ENCODE measurements at regions not wholly inside any gene's neighbourhood (a gene's known extent, or its start where the extent isn't known, plus 50 kb on each side); places are given as distances from the start of the nearest gene placed in this dataset.

GRCh38 chr9:16310278-16311110 is 560.0 kb downstream of the BNC2 start:
- H3K4me3 ChIP-seq (ENCODE audit: low read length in 3 of 3): peak overlapping the region in 2 of 3 donors; percentile 2 to 48
- H3K27ac ChIP-seq (ENCODE audit: low read depth, low read length): no peak overlapping the region
- no peaks in the 10 kb centered on the region for H3K36me3 ChIP-seq (ENCODE audit: control insufficient read depth in 3 of 3, insufficient read depth in 3 of 3, low read length in 3 of 3)
- peaks cover 0 to 2% (median 0%) of the 10 kb centered on the region in 3 donors for H3K9me3 ChIP-seq (ENCODE audit: control insufficient read depth in 3 of 3, low read length in 3 of 3)
- H3K27me3 ChIP-seq (ENCODE audit: control insufficient read depth in 3 of 3, insufficient read depth in 3 of 3, low read length in 3 of 3): peaks cover 0 to 3% (median 0%) of the 10 kb centered on the region in 3 donors
- no peak overlapping the region for H3K9ac ChIP-seq (ENCODE audit: low read depth in 1 of 3, low read length in 3 of 3)
- peaks cover 0 to 22% (median 7%) of the 10 kb centered on the region in 3 donors for H3K4me1 ChIP-seq (ENCODE audit: control insufficient read depth in 3 of 3, insufficient read depth in 3 of 3, low read length in 3 of 3)

GRCh38 chr9:16312116-16312515 is 558.4 kb downstream of the BNC2 start:
- Histone ChIP-seq H3K36me3 (ENCODE audit: control insufficient read depth in 3 of 3, insufficient read depth in 3 of 3, low read length in 3 of 3) (no peaks in the 10 kb centered on the region), H3K9me3 (ENCODE audit: control insufficient read depth in 3 of 3, low read length in 3 of 3) (peaks cover 0 to 2% (median 0%) of the 10 kb centered on the region in 3 donors), H3K4me3 (ENCODE audit: low read length in 3 of 3) (no peak overlapping the region), H3K9ac (ENCODE audit: low read depth in 1 of 3, low read length in 3 of 3) (no peak overlapping the region), H3K27me3 (ENCODE audit: control insufficient read depth in 3 of 3, insufficient read depth in 3 of 3, low read length in 3 of 3) (peaks cover 0 to 4% (median 0%) of the 10 kb centered on the region in 3 donors), H3K27ac (ENCODE audit: low read depth, low read length) (no peak overlapping the region), H3K4me1 (ENCODE audit: control insufficient read depth in 3 of 3, insufficient read depth in 3 of 3, low read length in 3 of 3) (peaks cover 0 to 22% (median 9%) of the 10 kb centered on the region in 3 donors)

GRCh38 chr9:16312962-16313546 is 557.4 kb downstream of the BNC2 start:
- Histone ChIP-seq H3K9me3 (ENCODE audit: control insufficient read depth in 3 of 3, low read length in 3 of 3) (peaks cover 0 to 2% (median 0%) of the 10 kb centered on the region in 3 donors), H3K4me1 (ENCODE audit: control insufficient read depth in 3 of 3, insufficient read depth in 3 of 3, low read length in 3 of 3) (peaks cover 0 to 22% (median 9%) of the 10 kb centered on the region in 3 donors), H3K9ac (ENCODE audit: low read depth in 1 of 3, low read length in 3 of 3) (no peak overlapping the region), H3K36me3 (ENCODE audit: control insufficient read depth in 3 of 3, insufficient read depth in 3 of 3, low read length in 3 of 3) (no peaks in the 10 kb centered on the region), H3K27ac (ENCODE audit: low read depth, low read length) (no peak overlapping the region), H3K4me3 (ENCODE audit: low read length in 3 of 3) (no peak overlapping the region), H3K27me3 (ENCODE audit: control insufficient read depth in 3 of 3, insufficient read depth in 3 of 3, low read length in 3 of 3) (peaks cover 0 to 7% (median 3%) of the 10 kb centered on the region in 3 donors)

GRCh38 chr9:16314476-16314875 is 556.0 kb downstream of the BNC2 start:
- H3K9me3 ChIP-seq (ENCODE audit: control insufficient read depth in 3 of 3, low read length in 3 of 3): peaks cover 0 to 2% (median 0%) of the 10 kb centered on the region in 3 donors
- H3K27ac ChIP-seq (ENCODE audit: low read depth, low read length): no peak overlapping the region
- no peak overlapping the region for H3K4me3 ChIP-seq (ENCODE audit: low read length in 3 of 3)
- H3K4me1 ChIP-seq (ENCODE audit: control insufficient read depth in 3 of 3, insufficient read depth in 3 of 3, low read length in 3 of 3): peaks cover 0 to 22% (median 9%) of the 10 kb centered on the region in 3 donors
- no peak overlapping the region for H3K9ac ChIP-seq (ENCODE audit: low read depth in 1 of 3, low read length in 3 of 3)
- peaks cover 0 to 7% (median 3%) of the 10 kb centered on the region in 3 donors for H3K27me3 ChIP-seq (ENCODE audit: control insufficient read depth in 3 of 3, insufficient read depth in 3 of 3, low read length in 3 of 3)
- H3K36me3 ChIP-seq (ENCODE audit: control insufficient read depth in 3 of 3, insufficient read depth in 3 of 3, low read length in 3 of 3): no peaks in the 10 kb centered on the region

GRCh38 chr9:16315720-16316119 is 554.8 kb downstream of the BNC2 start:
- H3K36me3 ChIP-seq (ENCODE audit: control insufficient read depth in 3 of 3, insufficient read depth in 3 of 3, low read length in 3 of 3): no peaks in the 10 kb centered on the region
- peaks cover 0 to 10% (median 4%) of the 10 kb centered on the region in 3 donors for H3K4me1 ChIP-seq (ENCODE audit: control insufficient read depth in 3 of 3, insufficient read depth in 3 of 3, low read length in 3 of 3)
- H3K4me3 ChIP-seq (ENCODE audit: low read length in 3 of 3): no peak overlapping the region
- no peak overlapping the region for H3K9ac ChIP-seq (ENCODE audit: low read depth in 1 of 3, low read length in 3 of 3)
- H3K27me3 ChIP-seq (ENCODE audit: control insufficient read depth in 3 of 3, insufficient read depth in 3 of 3, low read length in 3 of 3): peaks cover 0 to 3% (median 3%) of the 10 kb centered on the region in 3 donors
- peaks cover 0 to 2% (median 0%) of the 10 kb centered on the region in 3 donors for H3K9me3 ChIP-seq (ENCODE audit: control insufficient read depth in 3 of 3, low read length in 3 of 3)
- H3K27ac ChIP-seq (ENCODE audit: low read depth, low read length): no peak overlapping the region

GRCh38 chr9:16316456-16316855 is 554.0 kb downstream of the BNC2 start:
- Histone ChIP-seq H3K4me3 (ENCODE audit: low read length in 3 of 3) (no peak overlapping the region), H3K9me3 (ENCODE audit: control insufficient read depth in 3 of 3, low read length in 3 of 3) (peaks cover 0 to 2% (median 0%) of the 10 kb centered on the region in 3 donors)

GRCh38 chr9:16316911-16317817 is 553.3 kb downstream of the BNC2 start:
- Histone ChIP-seq H3K4me3 (ENCODE audit: low read length in 3 of 3) (no peak overlapping the region), H3K27me3 (ENCODE audit: control insufficient read depth in 3 of 3, insufficient read depth in 3 of 3, low read length in 3 of 3) (peaks cover 0 to 3% (median 3%) of the 10 kb centered on the region in 3 donors), H3K9ac (ENCODE audit: low read depth in 1 of 3, low read length in 3 of 3) (no peak overlapping the region), H3K4me1 (ENCODE audit: control insufficient read depth in 3 of 3, insufficient read depth in 3 of 3, low read length in 3 of 3) (peaks cover 2 to 6% (median 4%) of the 10 kb centered on the region in 3 donors), H3K27ac (ENCODE audit: low read depth, low read length) (no peak overlapping the region), H3K36me3 (ENCODE audit: control insufficient read depth in 3 of 3, insufficient read depth in 3 of 3, low read length in 3 of 3) (no peaks in the 10 kb centered on the region), H3K9me3 (ENCODE audit: control insufficient read depth in 3 of 3, low read length in 3 of 3) (peaks cover 0 to 2% (median 0%) of the 10 kb centered on the region in 3 donors)

More at GRCh38 chr9:16316456-16316855, 554.0 kb downstream of the BNC2 start:
- H3K27me3 ChIP-seq (ENCODE audit: control insufficient read depth in 3 of 3, insufficient read depth in 3 of 3, low read length in 3 of 3): peaks cover 0 to 3% (median 3%) of the 10 kb centered on the region in 3 donors
- no peak overlapping the region for H3K27ac ChIP-seq (ENCODE audit: low read depth, low read length)
- peaks cover 2 to 6% (median 2%) of the 10 kb centered on the region in 3 donors for H3K4me1 ChIP-seq (ENCODE audit: control insufficient read depth in 3 of 3, insufficient read depth in 3 of 3, low read length in 3 of 3)
- H3K36me3 ChIP-seq (ENCODE audit: control insufficient read depth in 3 of 3, insufficient read depth in 3 of 3, low read length in 3 of 3): no peaks in the 10 kb centered on the region
- H3K9ac ChIP-seq (ENCODE audit: low read depth in 1 of 3, low read length in 3 of 3): no peak overlapping the region

GRCh38 chr9:16318516-16319060 is 551.9 kb downstream of the BNC2 start:
- Histone ChIP-seq H3K9me3 (ENCODE audit: control insufficient read depth in 3 of 3, low read length in 3 of 3) (no peaks in the 10 kb centered on the region), H3K27ac (ENCODE audit: low read depth, low read length) (no peak overlapping the region), H3K4me3 (ENCODE audit: low read length in 3 of 3) (no peak overlapping the region), H3K4me1 (ENCODE audit: control insufficient read depth in 3 of 3, insufficient read depth in 3 of 3, low read length in 3 of 3) (peaks cover 2 to 6% (median 4%) of the 10 kb centered on the region in 3 donors), H3K9ac (ENCODE audit: low read depth in 1 of 3, low read length in 3 of 3) (no peak overlapping the region), H3K27me3 (ENCODE audit: control insufficient read depth in 3 of 3, insufficient read depth in 3 of 3, low read length in 3 of 3) (peaks cover 0 to 3% (median 3%) of the 10 kb centered on the region in 3 donors), H3K36me3 (ENCODE audit: control insufficient read depth in 3 of 3, insufficient read depth in 3 of 3, low read length in 3 of 3) (no peaks in the 10 kb centered on the region)

- peaks cover 2 to 4% (median 4%) of the 10 kb centered on the region in 3 donors for H3K4me1 ChIP-seq (ENCODE audit: control insufficient read depth in 3 of 3, insufficient read depth in 3 of 3, low read length in 3 of 3)
- H3K36me3 ChIP-seq (ENCODE audit: control insufficient read depth in 3 of 3, insufficient read depth in 3 of 3, low read length in 3 of 3): no peaks in the 10 kb centered on the region
- no peak overlapping the region for H3K4me3 ChIP-seq (ENCODE audit: low read length in 3 of 3)
- H3K9ac ChIP-seq (ENCODE audit: low read depth in 1 of 3, low read length in 3 of 3): no peak overlapping the region
- no peaks in the 10 kb centered on the region for H3K9me3 ChIP-seq (ENCODE audit: control insufficient read depth in 3 of 3, low read length in 3 of 3)
- peaks cover 0 to 3% (median 3%) of the 10 kb centered on the region in 3 donors for H3K27me3 ChIP-seq (ENCODE audit: control insufficient read depth in 3 of 3, insufficient read depth in 3 of 3, low read length in 3 of 3)
- no peak overlapping the region for H3K27ac ChIP-seq (ENCODE audit: low read depth, low read length)
Measured at GRCh38 chr9:16319646-16320045, 550.8 kb downstream of the BNC2 start.

Data from skeletal muscle tissue (tissue), 3 donors.